Fibroblast of pulmonary artery (primary cell): ENCODE measurements at regions not wholly inside any gene's neighbourhood (a gene's known extent, or its start where the extent isn't known, plus 50 kb on each side); places are given as distances from the start of the nearest gene placed in this dataset.

Experiments
- DNase-seq: peaks from one replicate; pipeline ENCODE4 v3.0.0-alpha.2; 2010; ENCODE audit warnings: low read depth
- H3K4me3 ChIP-seq: replicated peaks from 2 replicates; pipeline ENCODE4 v1.5.1; 2011; ENCODE audit warnings: low read depth, mild to moderate bottlenecking, control low read depth, low read length, moderate library complexity
- CTCF ChIP-seq: IDR thresholded peaks from 2 replicates; pipeline ENCODE4 v1.5.1; 2011; ENCODE audit warnings: mild to moderate bottlenecking, control low read depth, low read length, inconsistent platforms; ENCODE audit errors: missing control alignments

GRCh38 chr16:63174801-63175200 lies 1138.6 kb upstream of the CDH8 start:
- TF ChIP-seq CTCF = no peak
- DNase-seq = no peak
- H3K4me3 ChIP-seq = no peak overlapping the region

GRCh38 chr16:63171545-63171944 lies 1135.3 kb upstream of the CDH8 start:
- TF ChIP-seq CTCF = no peak
- no peak overlapping the region for H3K4me3 ChIP-seq
- DNase-seq = no peak

- no peak for TF ChIP-seq CTCF
- H3K4me3 ChIP-seq = no peak overlapping the region
- DNase-seq = no peak
These were observed 1132.9 kb upstream of the CDH8 start for GRCh38 chr16:63169100-63169499.

- no peak overlapping the region for H3K4me3 ChIP-seq
- TF ChIP-seq CTCF = no peak
- no peak for DNase-seq
These were observed 1121.6 kb upstream of the CDH8 start for GRCh38 chr16:63157818-63158217.

GRCh38 chr16:63146251-63146650 lies 1110.0 kb upstream of the CDH8 start:
- no peak overlapping the region for H3K4me3 ChIP-seq
- no peak for DNase-seq
- no peak for TF ChIP-seq CTCF

GRCh38 chr16:63145411-63145810 lies 1109.2 kb upstream of the CDH8 start:
- no peak for TF ChIP-seq CTCF
- DNase-seq = no peak

GRCh38 chr16:63135069-63135468 lies 1098.8 kb upstream of the CDH8 start:
- H3K4me3 ChIP-seq = no peak overlapping the region
- DNase-seq = no peak
- no peak for TF ChIP-seq CTCF

More at GRCh38 chr16:63145411-63145810, 1109.2 kb upstream of the CDH8 start:
- no peak overlapping the region for H3K4me3 ChIP-seq
